SKM-1 (cell line): ENCODE measurements at regions not wholly inside any gene's neighbourhood (a gene's known extent, or its start where the extent isn't known, plus 50 kb on each side); places are given as distances from the start of the nearest gene placed in this dataset.
"Not testable (repeated sequence)": the region's sequence is repeated elsewhere in the genome, so short reads cannot be mapped to it uniquely, and the experiment has no call there.

Source experiments
- DNase-seq: peaks from one replicate; lab custom pipeline; 2025; ENCODE audit not compliant: unreplicated experiment; lab: John Stamatoyannopoulos, UW

GRCh38 chr12:94817695-94818075 lies 167.3 kb upstream of the TMCC3 start:
- no peak for DNase-seq

GRCh38 chr12:94817201-94817600 lies 166.8 kb upstream of the TMCC3 start:
- not testable (repeated sequence) for DNase-seq

GRCh38 chr12:94816746-94817145 lies 166.4 kb upstream of the TMCC3 start:
- DNase-seq, result not testable (repeated sequence)

- no peak for DNase-seq
These were observed 165.6 kb upstream of the TMCC3 start for GRCh38 chr12:94815958-94816357.

- DNase-seq, result no peak
These were observed 165.1 kb upstream of the TMCC3 start for GRCh38 chr12:94815450-94815849.

GRCh38 chr12:94813314-94813713 lies 163.0 kb upstream of the TMCC3 start:
- no peak for DNase-seq

GRCh38 chr12:94812345-94812744 lies 162.0 kb upstream of the TMCC3 start:
- DNase-seq, result no peak

GRCh38 chr12:94811611-94812010 lies 161.3 kb upstream of the TMCC3 start:
- DNase-seq, result no peak

GRCh38 chr12:94807951-94808350 lies 157.6 kb upstream of the TMCC3 start:
- DNase-seq, result no peak

GRCh38 chr12:94806617-94807016 lies 156.3 kb upstream of the TMCC3 start:
- no peak for DNase-seq

GRCh38 chr12:94805749-94806529 lies 155.6 kb upstream of the TMCC3 start:
- peak; percentile 1 for DNase-seq

GRCh38 chr12:94803939-94804338 lies 153.6 kb upstream of the TMCC3 start:
- no peak for DNase-seq

GRCh38 chr12:94802796-94803195 lies 152.4 kb upstream of the TMCC3 start:
- DNase-seq, result no peak

- no peak for DNase-seq
These were observed 151.4 kb upstream of the TMCC3 start for GRCh38 chr12:94801745-94802144.

GRCh38 chr12:94799136-94799535 lies 148.8 kb upstream of the TMCC3 start:
- no peak for DNase-seq

- no peak for DNase-seq
These were observed 147.8 kb upstream of the TMCC3 start for GRCh38 chr12:94798113-94798512.

- no peak for DNase-seq
These were observed 145.2 kb upstream of the TMCC3 start for GRCh38 chr12:94795520-94795919.

GRCh38 chr12:94795044-94795443 lies 144.7 kb upstream of the TMCC3 start:
- DNase-seq, result no peak

- DNase-seq, result no peak
These were observed 142.8 kb upstream of the TMCC3 start for GRCh38 chr12:94793191-94793595.

GRCh38 chr12:94792693-94793092 lies 142.3 kb upstream of the TMCC3 start:
- peak; percentile 67 for DNase-seq

- no peak for DNase-seq
These were observed 141.6 kb upstream of the TMCC3 start for GRCh38 chr12:94791933-94792332.

GRCh38 chr12:94790825-94791224 lies 140.5 kb upstream of the TMCC3 start:
- no peak for DNase-seq

- no peak for DNase-seq
These were observed 140.0 kb upstream of the TMCC3 start for GRCh38 chr12:94790370-94790769.
